Kidney epithelial cell (primary cell): ENCODE measurements at regions not wholly inside any gene's neighbourhood (a gene's known extent, or its start where the extent isn't known, plus 50 kb on each side); places are given as distances from the start of the nearest gene placed in this dataset.

ENCODE experiments used
- DNase-seq: peaks from one replicate; pipeline ENCODE4 v3.0.0-alpha.2; 2010; ENCODE audit warnings: low read depth
- H3K27me3 ChIP-seq: 2 replicates; pipeline ENCODE4 v1.6.0; 2011; ENCODE audit warnings: low read length; ENCODE audit not compliant: control insufficient read depth, insufficient read depth
- H3K36me3 ChIP-seq: 2 replicates; pipeline ENCODE4 v1.5.1; 2011; ENCODE audit warnings: low read length; ENCODE audit not compliant: control insufficient read depth, insufficient read depth
- H3K4me3 ChIP-seq: 2 replicates; pipeline ENCODE4 v1.5.1; 2011; ENCODE audit warnings: low read depth, mild to moderate bottlenecking, control low read depth, low read length
- CTCF ChIP-seq: IDR thresholded peaks from 2 replicates; pipeline ENCODE4 v1.5.1; 2011; ENCODE audit warnings: mild to moderate bottlenecking, moderate library complexity, low read length, control low read depth, inconsistent platforms; ENCODE audit not compliant: insufficient read depth, poor library complexity, severe bottlenecking

DNA sequence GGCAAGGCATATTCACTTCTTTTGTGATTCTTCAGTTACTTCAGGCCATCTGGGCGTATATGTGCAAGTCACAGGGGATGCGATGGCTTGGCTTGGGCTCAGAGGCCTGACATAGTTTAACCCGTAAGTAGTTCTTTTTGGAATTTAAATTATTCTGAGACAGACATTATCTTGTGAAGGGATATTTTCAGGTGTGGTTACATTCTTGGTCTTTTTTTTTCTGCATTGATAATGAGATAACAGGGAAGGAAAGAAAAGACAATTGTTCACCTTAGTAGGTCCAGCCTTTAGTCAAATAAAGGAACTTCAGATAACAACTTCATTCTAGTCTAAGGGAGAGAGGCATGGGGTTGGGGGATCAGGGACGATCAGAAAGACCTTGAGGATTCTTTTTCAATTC is 74.8 kb downstream of the TEX13C start:
- Histone ChIP-seq H3K4me3 (no peak overlapping the region), H3K27me3 (no peaks in the 10 kb centered on the region), H3K36me3 (no peaks in the 10 kb centered on the region)
- TF ChIP-seq CTCF: no peak
- no peak for DNase-seq

GRCh38 chrX:125395626-125396025 is 76.0 kb downstream of the TEX13C start:
- DNase-seq: no peak
- no peak for TF ChIP-seq CTCF
- no peaks in the 10 kb centered on the region for H3K27me3 ChIP-seq
- no peak overlapping the region for H3K4me3 ChIP-seq
- H3K36me3 ChIP-seq: no peaks in the 10 kb centered on the region

- no peak for TF ChIP-seq CTCF
- no peaks in the 10 kb centered on the region for H3K27me3 ChIP-seq
- H3K36me3 ChIP-seq: no peaks in the 10 kb centered on the region
- no peak overlapping the region for H3K4me3 ChIP-seq
- DNase-seq: no peak
Observed at GRCh38 chrX:125398959-125399440, 79.3 kb downstream of the TEX13C start.

DNA sequence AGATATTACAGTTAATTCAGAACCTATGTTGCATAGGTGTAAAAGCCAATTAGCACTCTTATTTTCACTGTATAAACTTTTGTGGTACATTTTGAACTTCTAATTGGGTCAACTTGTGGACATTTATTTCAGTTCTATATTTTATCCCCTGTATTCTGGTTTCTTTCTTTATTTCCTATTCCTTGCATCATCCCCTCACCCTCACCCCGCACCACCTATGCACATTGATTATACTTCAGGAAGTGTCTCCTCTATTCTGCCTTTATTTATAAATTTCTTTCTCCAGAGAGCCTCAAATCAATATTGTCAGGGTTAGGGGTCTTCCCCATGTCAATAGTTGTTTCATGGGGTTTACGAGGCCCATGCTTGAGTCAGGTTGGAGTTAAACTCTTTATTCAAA is 83.1 kb downstream of the TEX13C start:
- no peak for TF ChIP-seq CTCF
- no peak overlapping the region for H3K4me3 ChIP-seq
- DNase-seq: no peak
- no peaks in the 10 kb centered on the region for H3K36me3 ChIP-seq
- no peaks in the 10 kb centered on the region for H3K27me3 ChIP-seq

- no peak for TF ChIP-seq CTCF
- H3K27me3 ChIP-seq: no peaks in the 10 kb centered on the region
- H3K36me3 ChIP-seq: no peaks in the 10 kb centered on the region
- no peak overlapping the region for H3K4me3 ChIP-seq
- no peak for DNase-seq
Observed at GRCh38 chrX:125404667-125405160, 85.0 kb downstream of the TEX13C start.

GRCh38 chrX:125405339-125405738 is 85.7 kb downstream of the TEX13C start:
- no peak for DNase-seq
- Histone ChIP-seq H3K4me3 (no peak overlapping the region), H3K36me3 (no peaks in the 10 kb centered on the region), H3K27me3 (no peaks in the 10 kb centered on the region)
- TF ChIP-seq CTCF: no peak
